ENCODE measurements at regions not wholly inside any gene's neighbourhood (a gene's known extent, or its start where the extent isn't known, plus 50 kb on each side); places are given as distances from the start of the nearest gene placed in this dataset.
"Not testable (repeated sequence)": the region's sequence is repeated elsewhere in the genome, so short reads cannot be mapped to it uniquely, and the experiment has no call there.

DNA sequence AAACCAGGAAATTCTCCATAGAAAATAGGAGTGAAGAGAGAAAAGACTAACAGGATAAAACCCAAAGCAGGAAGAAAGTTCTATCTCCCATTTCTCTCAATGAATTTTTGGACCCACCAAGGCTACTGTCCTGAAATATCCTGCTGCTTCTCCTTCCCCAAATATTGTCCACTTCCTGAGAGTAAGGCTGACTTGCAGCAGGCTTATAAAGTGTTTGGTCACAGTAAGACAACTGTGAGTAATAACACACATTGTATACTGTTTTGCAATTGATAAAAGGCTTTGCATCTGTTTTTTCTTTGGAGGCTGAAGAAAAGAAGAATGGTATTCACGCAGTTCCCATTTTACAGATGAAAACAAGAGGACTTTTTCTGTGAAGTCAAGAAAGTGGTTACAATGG is 52.8 kb downstream of the FOXD4L6 start:
- not testable (repeated sequence) for DNase-seq (ENCODE audit: extremely low read depth in 1 of 2, low read depth in 1 of 2)

GRCh38 chr9:41074356-41074942 is 54.0 kb downstream of the FOXD4L6 start:
- DNase-seq (ENCODE audit: extremely low read depth in 1 of 2, low read depth in 1 of 2), result not testable (repeated sequence)

DNA sequence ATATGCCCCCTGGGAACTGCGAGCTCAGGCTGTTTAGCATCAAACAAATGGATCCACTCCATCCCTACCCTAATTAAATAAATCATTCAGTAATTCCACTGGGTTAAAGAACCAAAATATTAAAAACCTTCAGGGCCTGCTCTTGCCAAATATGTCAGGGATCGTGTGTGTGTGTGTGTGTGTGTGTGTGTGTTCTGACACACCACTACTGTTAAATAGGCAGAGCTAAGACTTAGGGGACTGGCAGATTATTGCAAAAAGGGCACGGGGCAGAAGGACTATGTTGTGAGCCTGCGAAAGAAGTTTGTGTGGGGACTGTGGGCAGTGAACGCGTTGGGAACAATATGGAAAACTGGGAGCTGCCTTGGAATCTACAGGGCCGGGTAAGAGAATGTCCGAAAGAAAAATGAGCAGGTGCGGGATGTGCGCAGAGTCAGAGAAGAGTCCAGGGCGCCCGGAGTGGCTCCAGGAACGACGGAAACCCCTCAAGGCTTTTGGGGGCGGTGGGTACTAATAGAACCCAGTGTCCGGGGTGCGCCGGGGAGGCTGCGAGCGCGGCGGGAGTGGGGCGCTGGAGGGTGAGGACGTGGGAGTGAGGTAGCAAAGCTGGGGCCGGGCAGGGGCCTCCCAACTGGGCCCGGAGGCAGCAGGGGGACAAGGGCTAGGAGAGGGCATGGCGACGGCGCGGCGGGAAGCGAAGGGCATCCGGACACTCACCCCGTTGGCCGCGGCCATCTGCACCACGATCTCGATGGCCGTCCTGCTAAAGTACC is 54.8 kb downstream of the FOXD4L6 start:
- DNase-seq (ENCODE audit: extremely low read depth in 1 of 2, low read depth in 1 of 2), result not testable (repeated sequence)

- DNase-seq (ENCODE audit: extremely low read depth in 1 of 2, low read depth in 1 of 2), result not testable (repeated sequence)
These were observed 64.2 kb downstream of the FOXD4L6 start for GRCh38 chr9:41064125-41064795.

DNA sequence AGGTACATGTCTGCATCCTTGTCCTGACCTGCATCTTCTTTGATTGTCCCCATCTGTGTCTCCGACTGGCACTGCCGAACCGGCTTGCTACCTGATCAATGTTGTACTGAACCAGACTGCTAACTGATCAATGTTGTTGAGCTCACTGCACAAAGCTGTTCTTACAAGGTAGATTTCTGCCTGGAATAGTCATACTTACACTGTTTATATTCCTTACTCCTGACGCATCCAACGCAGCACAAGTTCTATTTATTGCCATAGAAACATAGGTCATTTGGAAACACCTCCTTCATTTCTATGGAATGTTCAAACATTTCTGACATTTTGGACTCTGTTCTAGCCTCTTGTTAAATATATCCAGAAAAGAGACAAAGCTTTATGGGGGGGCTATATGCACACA is 65.2 kb downstream of the FOXD4L6 start:
- DNase-seq (ENCODE audit: extremely low read depth in 1 of 2, low read depth in 1 of 2), result not testable (repeated sequence)

DNA sequence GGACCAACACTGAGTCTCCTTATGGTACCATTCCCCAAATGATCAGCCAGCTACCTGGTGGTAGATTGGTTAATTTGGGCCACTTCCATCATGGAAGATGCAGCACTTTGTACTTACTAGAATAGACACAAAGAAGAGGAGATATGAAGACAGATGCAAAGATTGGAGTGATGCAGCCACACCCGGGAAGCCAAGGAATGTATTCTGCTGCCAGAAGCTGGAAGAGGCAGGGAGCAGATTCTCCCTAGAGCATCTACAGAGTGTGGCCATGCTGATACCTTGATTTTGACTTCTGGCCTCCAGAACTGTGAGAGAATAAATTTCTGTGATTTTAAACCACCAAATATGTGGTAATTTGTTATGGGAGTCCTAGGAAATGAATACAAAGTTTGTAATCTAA is 68.9 kb downstream of the FOXD4L6 start:
- not testable (repeated sequence) for DNase-seq (ENCODE audit: extremely low read depth in 1 of 2, low read depth in 1 of 2)

DNA sequence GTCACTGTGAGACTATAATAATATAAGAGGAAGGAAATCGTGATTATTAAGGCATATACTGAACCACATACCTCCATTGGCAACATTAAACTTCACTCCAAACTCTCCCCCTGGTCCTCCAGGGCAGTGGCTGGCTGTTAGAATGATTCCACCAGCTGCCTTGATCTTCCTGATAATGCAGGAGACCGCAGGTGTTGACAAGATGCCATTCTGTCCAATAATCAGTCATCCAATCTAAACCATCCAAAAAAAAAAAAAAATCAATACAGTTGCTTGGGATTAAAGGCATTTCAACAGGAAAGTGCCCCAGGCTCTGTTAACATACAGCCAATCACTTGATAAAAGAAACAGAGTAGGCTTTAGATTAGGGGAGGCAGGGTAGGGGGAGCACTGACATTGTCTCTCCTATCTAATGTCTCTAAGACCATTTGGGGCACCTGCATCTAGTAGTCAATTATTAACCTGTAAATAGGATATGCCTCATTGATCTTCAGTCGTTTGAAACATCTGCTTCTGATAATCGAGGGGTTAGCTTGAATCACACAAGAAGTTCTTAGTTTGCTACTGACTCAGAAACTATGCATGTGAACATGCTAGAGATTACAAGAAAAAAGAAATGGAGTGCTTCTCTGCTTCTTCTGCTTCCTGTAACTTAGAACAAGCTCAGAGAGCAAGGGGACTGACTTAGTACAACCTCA is 74.7 kb downstream of the FOXD4L6 start:
- not testable (repeated sequence) for DNase-seq (ENCODE audit: extremely low read depth in 1 of 2, low read depth in 1 of 2)

DNA sequence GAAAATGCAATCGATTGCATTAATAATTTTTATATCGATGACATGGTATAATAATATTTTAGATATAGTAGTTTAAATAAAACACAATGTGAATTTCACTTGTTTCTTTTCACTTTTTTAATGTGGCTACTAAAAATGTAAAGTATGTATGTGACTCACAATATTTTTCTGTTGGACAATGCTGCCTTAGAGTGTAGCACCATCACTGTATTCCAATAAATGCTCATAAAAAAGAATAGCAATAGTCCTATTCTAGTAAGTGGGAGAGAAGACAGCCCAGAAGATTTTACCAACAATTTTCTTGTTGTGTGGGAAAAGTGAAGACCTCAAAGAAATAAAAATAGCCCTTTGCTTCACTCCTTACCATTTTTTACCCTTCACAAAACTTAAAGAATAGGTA is 79.8 kb downstream of the FOXD4L6 start:
- DNase-seq (ENCODE audit: extremely low read depth in 1 of 2, low read depth in 1 of 2), result not testable (repeated sequence)

GRCh38 chr9:41047792-41048191 is 80.7 kb downstream of the FOXD4L6 start:
- not testable (repeated sequence) for DNase-seq (ENCODE audit: extremely low read depth in 1 of 2, low read depth in 1 of 2)

GRCh38 chr9:41044930-41045329 is 83.6 kb downstream of the FOXD4L6 start:
- DNase-seq (ENCODE audit: extremely low read depth in 1 of 2, low read depth in 1 of 2), result not testable (repeated sequence)

- not testable (repeated sequence) for DNase-seq (ENCODE audit: extremely low read depth in 1 of 2, low read depth in 1 of 2)
These were observed 85.0 kb downstream of the FOXD4L6 start for GRCh38 chr9:41043433-41043832.

DNA sequence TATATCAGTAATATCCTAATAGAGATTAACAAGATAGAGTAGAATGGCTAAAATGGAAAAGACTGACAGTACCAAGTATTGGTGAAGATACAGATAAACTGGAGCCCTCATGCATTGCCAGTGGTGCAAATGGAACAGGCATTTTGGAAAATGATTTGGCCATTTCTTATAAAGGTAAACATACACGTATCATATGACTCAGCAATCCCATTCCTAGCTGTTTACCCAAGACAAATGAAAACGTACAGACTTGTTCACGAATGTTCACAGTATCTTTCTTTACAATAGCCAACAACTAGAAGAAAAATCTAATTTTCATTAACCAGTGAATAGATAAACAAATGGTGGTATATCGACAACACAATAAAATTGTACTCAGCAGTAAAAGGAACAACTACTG is 86.4 kb downstream of the FOXD4L6 start:
- DNase-seq (ENCODE audit: extremely low read depth in 1 of 2, low read depth in 1 of 2), result not testable (repeated sequence)

DNA sequence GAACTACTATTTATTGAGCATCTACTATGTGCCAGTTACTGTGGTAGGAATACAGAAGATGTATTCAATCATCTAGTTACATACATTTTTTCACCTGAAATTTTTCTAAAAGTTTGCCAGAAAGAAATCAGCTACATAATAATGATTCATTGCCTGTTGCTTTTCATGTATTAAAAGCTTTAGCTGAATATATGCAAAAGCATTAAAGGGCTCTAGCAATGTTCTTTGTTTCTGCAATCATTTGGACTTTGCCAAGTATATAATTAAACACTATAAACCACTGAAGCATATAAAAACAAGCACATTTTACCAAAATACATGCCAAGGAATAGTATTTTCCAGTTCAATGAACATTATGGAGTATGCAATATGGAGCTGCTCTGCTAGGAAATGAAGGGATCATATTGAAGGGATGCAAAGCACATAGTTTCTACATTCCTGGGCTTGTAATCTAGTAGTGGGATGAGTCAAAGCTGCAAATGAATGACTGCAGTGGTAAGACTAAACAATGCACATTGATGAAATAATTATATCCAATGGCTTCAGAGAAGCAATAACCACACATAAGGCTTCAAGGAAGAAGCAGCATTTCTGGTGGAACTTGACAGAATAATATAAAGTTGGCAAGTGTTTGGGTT is 87.7 kb downstream of the FOXD4L6 start:
- DNase-seq (ENCODE audit: extremely low read depth in 1 of 2, low read depth in 1 of 2), result not testable (repeated sequence)

DNA sequence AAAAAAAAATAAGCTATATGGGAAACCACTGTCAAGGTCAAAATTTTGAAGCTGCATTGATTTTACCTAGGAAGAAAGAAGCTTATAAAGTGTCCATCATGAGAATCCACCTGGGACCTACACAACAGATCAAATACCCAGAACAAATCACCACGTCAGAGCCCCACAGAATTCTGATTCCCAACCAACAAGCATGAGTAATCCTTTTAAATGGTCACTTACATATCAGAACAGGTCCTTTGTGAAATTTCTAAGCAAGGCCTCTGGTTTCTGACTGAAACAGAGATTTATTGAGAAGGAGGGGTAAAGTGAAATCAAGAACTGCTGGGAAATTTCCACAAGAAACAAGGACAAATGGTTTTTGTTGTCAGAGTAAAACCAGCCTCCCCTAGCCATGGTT is 93.2 kb downstream of the FOXD4L6 start:
- DNase-seq (ENCODE audit: extremely low read depth in 1 of 2, low read depth in 1 of 2), result not testable (repeated sequence)

- DNase-seq (ENCODE audit: extremely low read depth in 1 of 2, low read depth in 1 of 2), result not testable (repeated sequence)
These were observed 93.7 kb downstream of the FOXD4L6 start for GRCh38 chr9:41034699-41035197.

DNA sequence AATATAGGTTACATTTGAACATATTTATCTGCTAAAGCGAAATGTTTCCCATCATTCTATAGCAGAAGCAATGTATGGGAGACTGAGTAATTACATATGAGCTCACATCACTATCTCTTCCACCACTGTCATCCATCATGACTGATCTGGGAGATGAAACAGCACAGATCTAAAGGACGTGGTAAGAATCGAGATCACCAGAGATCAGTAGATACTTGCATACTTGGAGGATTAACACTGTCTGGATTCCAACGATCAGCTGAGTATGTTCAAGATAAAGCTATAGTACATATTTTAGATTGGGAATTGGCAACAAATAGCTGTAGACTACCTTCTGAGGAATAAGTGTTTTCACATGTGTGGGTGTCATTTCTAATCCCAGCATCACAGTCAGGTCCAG is 94.6 kb downstream of the FOXD4L6 start:
- DNase-seq (ENCODE audit: extremely low read depth in 1 of 2, low read depth in 1 of 2), result not testable (repeated sequence)

DNA sequence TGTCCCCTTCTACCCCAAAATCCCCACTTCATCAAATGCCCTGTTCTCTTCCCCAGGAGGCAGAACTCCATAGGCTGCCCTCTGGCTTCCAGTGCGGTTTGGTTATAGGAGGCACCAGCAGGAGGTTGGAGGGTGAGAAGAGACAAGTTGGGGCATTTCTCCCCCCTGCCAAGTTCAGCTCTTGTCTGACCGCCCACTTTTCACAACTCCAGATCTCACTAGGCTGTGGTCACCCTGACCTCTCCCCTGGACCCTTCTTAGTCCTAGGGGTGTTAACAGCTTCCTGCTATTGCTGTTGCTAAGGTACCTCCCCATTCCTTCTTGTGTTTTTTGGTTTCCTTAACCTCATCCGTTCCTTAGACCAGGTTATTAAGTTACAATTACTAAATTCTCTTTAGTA is 95.1 kb downstream of the FOXD4L6 start:
- DNase-seq (ENCODE audit: extremely low read depth in 1 of 2, low read depth in 1 of 2), result not testable (repeated sequence)

DNA sequence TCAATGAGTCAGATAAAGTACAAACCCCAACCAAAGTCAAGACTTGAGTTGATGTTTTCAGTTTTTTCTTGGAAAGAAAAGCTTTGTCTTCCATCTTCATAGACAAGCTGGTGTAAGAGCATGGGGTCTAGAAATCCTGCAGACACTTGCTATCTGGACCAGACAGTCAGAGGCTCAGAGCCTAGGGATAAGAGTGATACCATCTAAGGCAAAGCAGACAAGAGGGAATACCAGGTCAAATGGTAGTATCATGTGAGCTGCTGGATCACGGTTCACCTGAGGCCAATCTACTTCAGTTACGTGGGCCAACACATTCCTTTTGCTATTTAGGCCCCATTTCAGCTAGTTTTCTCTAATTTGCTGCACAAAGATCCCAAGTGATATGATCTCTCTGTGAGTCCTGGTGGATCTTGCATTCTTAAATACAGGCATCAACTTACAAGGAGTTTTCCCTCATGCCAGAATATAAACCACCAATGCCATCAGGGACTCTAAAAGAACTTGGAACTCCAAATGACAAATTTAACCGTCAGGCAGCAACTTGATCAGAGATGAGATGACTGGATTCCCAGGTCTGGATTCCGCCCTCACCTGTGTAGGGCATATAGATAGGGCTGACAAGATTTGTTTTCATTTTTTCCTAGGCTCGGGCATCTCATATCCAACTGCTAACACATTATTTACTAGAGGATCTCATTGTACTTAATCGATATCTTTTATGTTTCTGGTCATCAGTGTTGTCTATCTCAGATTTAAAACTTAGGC is 101.4 kb downstream of the FOXD4L6 start:
- not testable (repeated sequence) for DNase-seq (ENCODE audit: extremely low read depth in 1 of 2, low read depth in 1 of 2)

DNA sequence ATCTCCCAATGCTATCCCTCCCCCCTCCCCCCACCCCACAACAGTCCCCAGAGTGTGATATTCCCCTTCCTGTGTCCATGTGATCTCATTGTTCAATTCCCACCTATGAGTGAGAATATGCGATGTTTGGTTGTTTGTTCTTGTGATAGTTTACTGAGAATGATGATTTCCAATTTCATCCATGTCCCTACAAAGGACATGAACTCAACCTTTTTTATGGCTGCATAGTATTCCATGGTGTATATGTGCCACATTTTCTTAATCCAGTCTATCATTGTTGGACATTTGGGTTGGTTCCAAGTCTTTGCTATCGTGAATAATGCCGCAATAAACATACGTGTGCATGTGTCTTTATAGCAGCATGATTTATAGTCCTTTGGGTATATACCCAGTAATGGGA is 106.1 kb downstream of the FOXD4L6 start:
- DNase-seq (ENCODE audit: extremely low read depth in 1 of 2, low read depth in 1 of 2), result not testable (repeated sequence)
